Loucy (cell line): ENCODE measurements at regions not wholly inside any gene's neighbourhood (a gene's known extent, or its start where the extent isn't known, plus 50 kb on each side); places are given as distances from the start of the nearest gene placed in this dataset.
"Not testable (repeated sequence)": the region's sequence is repeated elsewhere in the genome, so short reads cannot be mapped to it uniquely, and the experiment has no call there.

ENCODE experiments used
- H2AFZ ChIP-seq: fragments of 200-600 bp; sonication (generic); 2 replicates; pipeline ENCODE4 v1.6.0; 2016; ENCODE audit warnings: antibody characterized with exemption, mild to moderate bottlenecking, low read length, moderate library complexity
- H3F3A ChIP-seq: fragments of 200-600 bp; 2 replicates; pipeline ENCODE4 v1.6.0; 2016; ENCODE audit warnings: antibody characterized with exemption, low read depth, mild to moderate bottlenecking
- H3K27me3 ChIP-seq: fragments of 200-600 bp; sonication (generic); 2 replicates; pipeline ENCODE4 v1.6.1; 2014; ENCODE audit warnings: low read length, mild to moderate bottlenecking; ENCODE audit not compliant: insufficient read depth, poor library complexity, severe bottlenecking
- H3K36me3 ChIP-seq: fragments of 200-600 bp; sonication (generic); 2 replicates; pipeline ENCODE4 v1.6.1; 2016; ENCODE audit warnings: low read length; ENCODE audit not compliant: insufficient read depth
- H3K4me1 ChIP-seq: fragments of 200-600 bp; sonication (generic); 2 replicates; pipeline ENCODE4 v1.5.1; 2014; ENCODE audit warnings: low read length, mild to moderate bottlenecking; ENCODE audit not compliant: insufficient read depth, poor library complexity, severe bottlenecking
- H3K4me2 ChIP-seq: fragments of 200-600 bp; sonication (generic); 2 replicates; pipeline ENCODE4 v1.6.0; 2014; ENCODE audit warnings: antibody characterized with exemption, low read length, low read depth, mild to moderate bottlenecking; ENCODE audit not compliant: poor library complexity, severe bottlenecking
- H3K4me3 ChIP-seq: fragments of 200-600 bp; sonication (generic); 2 replicates; pipeline ENCODE4 v1.5.1; 2014; ENCODE audit warnings: low read length, mild to moderate bottlenecking, mixed read lengths; ENCODE audit not compliant: poor library complexity, severe bottlenecking
- H3K79me2 ChIP-seq: fragments of 200-600 bp; sonication (generic); 2 replicates; pipeline ENCODE4 v1.6.1; 2014; ENCODE audit warnings: low read length; ENCODE audit not compliant: insufficient read depth
- H3K9ac ChIP-seq: fragments of 200-600 bp; sonication (generic); 2 replicates; pipeline ENCODE4 v1.6.0; 2014; ENCODE audit warnings: mild to moderate bottlenecking, low read depth, low read length, moderate library complexity; ENCODE audit not compliant: poor library complexity, severe bottlenecking
- H3K9me2 ChIP-seq: fragments of 200-600 bp; sonication (generic); replicated peaks from 2 replicates; pipeline ENCODE4 v1.6.1; 2016; ENCODE audit warnings: low read depth, low read length, mixed read lengths
- H3K9me3 ChIP-seq: fragments of 200-600 bp; sonication (generic); 2 replicates; pipeline ENCODE4 v1.6.1; 2014; ENCODE audit warnings: mild to moderate bottlenecking, antibody characterized with exemption, low read length, low read depth; ENCODE audit not compliant: insufficient read depth
- H4K20me1 ChIP-seq: fragments of 200-600 bp; sonication (generic); 2 replicates; pipeline ENCODE4 v1.6.0; 2014; ENCODE audit warnings: antibody characterized with exemption, low read length, mild to moderate bottlenecking; ENCODE audit not compliant: insufficient read depth, poor library complexity, severe bottlenecking
- EZH2phosphoT487 ChIP-seq: fragments of 200-600 bp; IDR thresholded peaks from 2 replicates; pipeline ENCODE4 v1.6.1; 2018; ENCODE audit warnings: antibody characterized with exemption, mild to moderate bottlenecking, moderate library complexity, borderline replicate concordance
- TF ChIP-seq, protein P1 (sequence below): fragments of 200-600 bp; sonication (generic); conservative IDR thresholded peaks from 2 replicates; pipeline ENCODE4 v1.5.1; 2014; ENCODE audit warnings: mild to moderate bottlenecking, antibody characterized with exemption, low read length

DNA sequence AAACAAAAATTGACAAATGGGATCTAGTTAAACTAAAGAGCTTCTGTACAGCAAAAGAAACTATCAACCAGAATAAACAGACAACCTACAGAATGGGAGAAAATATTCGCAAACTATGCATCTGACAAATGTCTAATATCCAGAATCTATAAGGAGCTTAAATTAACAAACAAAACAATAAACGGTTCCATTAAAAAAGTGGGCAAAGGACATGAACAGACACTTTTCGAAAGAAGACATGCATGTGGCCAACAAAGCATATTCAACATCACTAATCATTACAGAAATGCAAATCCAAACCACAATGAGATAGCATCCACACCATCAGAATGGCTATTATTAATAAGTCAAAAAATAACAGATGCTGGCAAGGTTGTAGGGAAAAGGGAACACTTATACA, 50.5 kb upstream of the MED13L start:
- not testable (repeated sequence) for H3K9me3 ChIP-seq, H3K79me2 ChIP-seq, H3K9ac ChIP-seq, H3F3A ChIP-seq, H3K27me3 ChIP-seq, H3K36me3 ChIP-seq, H3K4me3 ChIP-seq, H2AFZ ChIP-seq, H3K9me2 ChIP-seq, H3K4me2 ChIP-seq, H4K20me1 ChIP-seq
- H3K4me1 ChIP-seq: peaks cover 14% of the 10 kb centered on the region

DNA sequence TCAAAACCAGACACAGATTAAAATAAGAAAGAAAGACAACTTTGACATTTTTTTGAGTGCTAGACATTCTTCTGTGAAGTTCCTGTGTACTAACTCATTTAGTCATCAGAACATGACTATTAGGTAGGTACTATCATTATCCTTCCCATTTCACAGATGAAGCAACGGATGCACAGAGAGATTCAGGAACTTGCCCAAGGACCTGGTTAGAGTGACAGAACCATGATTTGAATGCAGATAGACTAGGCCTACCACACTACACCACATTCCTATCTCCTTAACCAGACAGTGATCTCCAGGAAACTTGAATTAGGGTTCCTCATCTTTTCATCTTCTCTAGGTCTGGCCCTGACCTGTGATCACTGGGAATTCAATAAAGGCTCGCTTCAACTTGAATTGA, 54.4 kb upstream of the MED13L start:
- Histone ChIP-seq H3K4me1 (no peaks in the 10 kb centered on the region), H4K20me1 (no peaks in the 10 kb centered on the region), H3F3A (no peaks in the 10 kb centered on the region), H3K27me3 (no peaks in the 10 kb centered on the region), H3K9me3 (no peaks in the 10 kb centered on the region), H3K79me2 (no peaks in the 10 kb centered on the region), H2AFZ (no peak overlapping the region), H3K4me2 (no peak overlapping the region), H3K36me3 (no peaks in the 10 kb centered on the region), H3K9me2 (no peaks in the 10 kb centered on the region), H3K9ac (no peak overlapping the region), H3K4me3 (no peak overlapping the region)
- no peak for TF ChIP-seq EZH2phosphoT487
- TF ChIP-seq, protein P1, sequence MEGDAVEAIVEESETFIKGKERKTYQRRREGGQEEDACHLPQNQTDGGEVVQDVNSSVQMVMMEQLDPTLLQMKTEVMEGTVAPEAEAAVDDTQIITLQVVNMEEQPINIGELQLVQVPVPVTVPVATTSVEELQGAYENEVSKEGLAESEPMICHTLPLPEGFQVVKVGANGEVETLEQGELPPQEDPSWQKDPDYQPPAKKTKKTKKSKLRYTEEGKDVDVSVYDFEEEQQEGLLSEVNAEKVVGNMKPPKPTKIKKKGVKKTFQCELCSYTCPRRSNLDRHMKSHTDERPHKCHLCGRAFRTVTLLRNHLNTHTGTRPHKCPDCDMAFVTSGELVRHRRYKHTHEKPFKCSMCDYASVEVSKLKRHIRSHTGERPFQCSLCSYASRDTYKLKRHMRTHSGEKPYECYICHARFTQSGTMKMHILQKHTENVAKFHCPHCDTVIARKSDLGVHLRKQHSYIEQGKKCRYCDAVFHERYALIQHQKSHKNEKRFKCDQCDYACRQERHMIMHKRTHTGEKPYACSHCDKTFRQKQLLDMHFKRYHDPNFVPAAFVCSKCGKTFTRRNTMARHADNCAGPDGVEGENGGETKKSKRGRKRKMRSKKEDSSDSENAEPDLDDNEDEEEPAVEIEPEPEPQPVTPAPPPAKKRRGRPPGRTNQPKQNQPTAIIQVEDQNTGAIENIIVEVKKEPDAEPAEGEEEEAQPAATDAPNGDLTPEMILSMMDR: no peak

- Histone ChIP-seq H3K4me1 (no peaks in the 10 kb centered on the region), H3K27me3 (no peaks in the 10 kb centered on the region), H3K4me3 (no peak overlapping the region), H3K4me2 (no peak overlapping the region), H4K20me1 (no peaks in the 10 kb centered on the region), H3K9me3 (no peaks in the 10 kb centered on the region), H3K36me3 (no peaks in the 10 kb centered on the region), H3K9me2 (no peaks in the 10 kb centered on the region), H3K79me2 (no peaks in the 10 kb centered on the region), H3F3A (no peaks in the 10 kb centered on the region), H2AFZ (no peak overlapping the region), H3K9ac (no peak overlapping the region)
- TF ChIP-seq, protein P1: no peak
- TF ChIP-seq EZH2phosphoT487: no peak
Observed at GRCh38 chr12:116332705-116333380, 55.4 kb upstream of the MED13L start.

- Histone ChIP-seq H4K20me1 (no peaks in the 10 kb centered on the region), H3K4me2 (no peak overlapping the region), H2AFZ (no peak overlapping the region)
Observed at GRCh38 chr12:116333402-116333801, 55.9 kb upstream of the MED13L start.

More at GRCh38 chr12:116333402-116333801, 55.9 kb upstream of the MED13L start:
- H3K36me3 ChIP-seq: no peaks in the 10 kb centered on the region
- H3K4me3 ChIP-seq: no peak overlapping the region
- TF ChIP-seq, protein P1: no peak
- no peak for TF ChIP-seq EZH2phosphoT487
- H3F3A ChIP-seq: no peaks in the 10 kb centered on the region
- no peaks in the 10 kb centered on the region for H3K9me2 ChIP-seq
- no peaks in the 10 kb centered on the region for H3K27me3 ChIP-seq
- H3K9me3 ChIP-seq: no peaks in the 10 kb centered on the region
- H3K4me1 ChIP-seq: no peaks in the 10 kb centered on the region
- no peak overlapping the region for H3K9ac ChIP-seq
- no peaks in the 10 kb centered on the region for H3K79me2 ChIP-seq
